Ishikawa (cell line): ENCODE measurements at regions not wholly inside any gene's neighbourhood (a gene's known extent, or its start where the extent isn't known, plus 50 kb on each side); places are given as distances from the start of the nearest gene placed in this dataset.

Source experiments
- EP300 ChIP-seq: IDR thresholded peaks from 2 replicates; pipeline ENCODE4 v1.6.1; 2012; ENCODE audit warnings: borderline replicate concordance
- FOXM1 ChIP-seq: IDR thresholded peaks from 2 replicates; pipeline ENCODE4 v1.6.1; 2012; ENCODE audit warnings: low read depth, borderline replicate concordance
- NFIC ChIP-seq: IDR thresholded peaks from 2 replicates; pipeline ENCODE4 v1.6.1; 2012
- RAD21 ChIP-seq: IDR thresholded peaks from 2 replicates; pipeline ENCODE4 v1.6.1; 2012; ENCODE audit warnings: low read depth
- TAF1 ChIP-seq: IDR thresholded peaks from 2 replicates; pipeline ENCODE4 v1.6.1; 2012; ENCODE audit warnings: low read depth, mild to moderate bottlenecking
- TCF12 ChIP-seq: IDR thresholded peaks from 2 replicates; pipeline ENCODE4 v1.6.1; 2012; ENCODE audit warnings: low read depth
- ZBTB7A ChIP-seq: IDR thresholded peaks from 2 replicates; pipeline ENCODE4 v1.6.1; 2012; ENCODE audit warnings: low read depth
- TF ChIP-seq, protein P1 (sequence below): IDR thresholded peaks from 2 replicates; pipeline ENCODE4 v1.6.1; 2012

DNA sequence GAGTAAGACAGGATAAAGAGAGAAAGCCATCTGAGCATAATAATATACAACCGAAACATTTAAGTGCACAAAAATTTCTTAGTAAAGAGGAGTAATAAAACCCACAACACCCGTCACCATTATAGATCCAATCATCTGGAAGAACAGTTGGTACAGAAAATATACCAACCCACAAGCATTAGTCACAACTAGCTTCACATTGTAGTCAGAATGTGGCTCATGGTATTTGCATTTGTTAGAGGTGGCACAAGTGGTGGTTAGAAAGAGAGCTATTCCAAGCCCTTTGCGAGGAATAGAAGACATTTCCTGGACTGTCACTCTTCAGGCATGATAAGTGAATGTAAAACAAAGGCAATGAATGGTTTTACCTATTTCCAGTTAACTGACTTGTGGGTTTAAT, 677.5 kb upstream of the ST8SIA4 start:
- TF ChIP-seq EP300, result no peak
- TF ChIP-seq, protein P1, sequence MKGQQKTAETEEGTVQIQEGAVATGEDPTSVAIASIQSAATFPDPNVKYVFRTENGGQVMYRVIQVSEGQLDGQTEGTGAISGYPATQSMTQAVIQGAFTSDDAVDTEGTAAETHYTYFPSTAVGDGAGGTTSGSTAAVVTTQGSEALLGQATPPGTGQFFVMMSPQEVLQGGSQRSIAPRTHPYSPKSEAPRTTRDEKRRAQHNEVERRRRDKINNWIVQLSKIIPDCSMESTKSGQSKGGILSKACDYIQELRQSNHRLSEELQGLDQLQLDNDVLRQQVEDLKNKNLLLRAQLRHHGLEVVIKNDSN, result no peak
- TF ChIP-seq TCF12, result no peak
- TF ChIP-seq TAF1, result no peak
- TF ChIP-seq NFIC, result no peak
- no peak for TF ChIP-seq FOXM1
- no peak for TF ChIP-seq ZBTB7A
- TF ChIP-seq RAD21, result no peak
